ENCODE measurements at regions not wholly inside any gene's neighbourhood (a gene's known extent, or its start where the extent isn't known, plus 50 kb on each side); places are given as distances from the start of the nearest gene placed in this dataset.
"Not testable (repeated sequence)": the region's sequence is repeated elsewhere in the genome, so short reads cannot be mapped to it uniquely, and the experiment has no call there.

GRCh38 chr15:92796161-92796611 lies 103.9 kb upstream of the CHD2 start:
- TF ChIP-seq POLR2A (IDR thresholded peaks at IDR 0.05): no peak
- no peak for TF ChIP-seq CTCF (IDR thresholded peaks at IDR 0.05)
- Histone ChIP-seq H3K27ac (no peak overlapping the region), H3K27me3 (no peaks in the 10 kb centered on the region), H3K36me3 (replicated peaks in 1 of 2; ENCODE audit: insufficient read depth in 1 of 2, low read depth in 2 of 2) (no peaks in the 10 kb centered on the region), H3K4me3 (no peak overlapping the region), H3K9me3 (no peaks in the 10 kb centered on the region), H3K4me1 (peaks cover 4% of the 10 kb centered on the region)
- 67 to 92% methylated on average over 1 of the region's 1 CpG for WGBS, 2 donors
- no peak for DNase-seq
- no peak for ATAC-seq
- intact Hi-C loops (cut with DNase I): loop anchor here (10.0 kb wide), 2 partner anchors 129 to 229 kb away; no protein-coding TSS in a partner anchor

- DNase-seq: peak; percentile 37 to 84 (median 52)
- intact Hi-C loops (cut with DNase I): loop anchor here (10.0 kb wide), 2 partner anchors 127 to 227 kb away; no protein-coding TSS in a partner anchor
These were observed 102.7 kb upstream of the CHD2 start for GRCh38 chr15:92797168-92798052.

GRCh38 chr15:92800013-92800412 lies 100.1 kb upstream of the CHD2 start:
- 91 to 100% methylated on average over 2 of the region's 2 CpGs for WGBS, 2 donors
- DNase-seq: no peak
- no peak for ATAC-seq
- Histone ChIP-seq H3K9me3 (no peaks in the 10 kb centered on the region), H3K4me1 (peaks cover 22% of the 10 kb centered on the region), H3K27me3 (no peaks in the 10 kb centered on the region), H3K36me3 (replicated peaks in 1 of 2; ENCODE audit: insufficient read depth in 1 of 2, low read depth in 2 of 2) (no peaks in the 10 kb centered on the region), H3K27ac (no peak overlapping the region), H3K4me3 (no peak overlapping the region)
- TF ChIP-seq CTCF (IDR thresholded peaks at IDR 0.05): no peak
- no peak for TF ChIP-seq POLR2A (IDR thresholded peaks at IDR 0.05)
- intact Hi-C loops (cut with DNase I): no loop called here

More at GRCh38 chr15:92797168-92798052, 102.7 kb upstream of the CHD2 start:
- Histone ChIP-seq H3K4me3 (no peak overlapping the region), H3K36me3 (replicated peaks in 1 of 2; ENCODE audit: insufficient read depth in 1 of 2, low read depth in 2 of 2) (no peaks in the 10 kb centered on the region), H3K27me3 (no peaks in the 10 kb centered on the region), H3K9me3 (no peaks in the 10 kb centered on the region), H3K4me1 (peaks cover 4% of the 10 kb centered on the region), H3K27ac (peak overlapping the region in 2 of 4 donors; percentile 15 to 44)
- WGBS, 2 donors: 55 to 61% methylated on average over 12 of the region's 12 CpGs
- ATAC-seq: peak; percentile 92
- TF ChIP-seq POLR2A (IDR thresholded peaks at IDR 0.05): no peak
- peak; percentile 45 to 90 (median 84) for TF ChIP-seq CTCF (IDR thresholded peaks at IDR 0.05)

GRCh38 chr15:92800416-92801055 lies 99.6 kb upstream of the CHD2 start:
- intact Hi-C loops (cut with DNase I); H3K27me3 ChIP-seq; ATAC-seq; H3K9me3 ChIP-seq; H3K36me3 ChIP-seq (replicated peaks in 1 of 2; ENCODE audit: insufficient read depth in 1 of 2, low read depth in 2 of 2); H3K27ac ChIP-seq; H3K4me3 ChIP-seq; DNase-seq: not testable (repeated sequence)
- WGBS, 2 donors: 94 to 95% methylated on average over 12 of the region's 12 CpGs
- peaks cover 22% of the 10 kb centered on the region for H3K4me1 ChIP-seq

GRCh38 chr15:92801056-92801773 lies 98.9 kb upstream of the CHD2 start:
- 90 to 92% methylated on average over 13 of the region's 13 CpGs for WGBS, 2 donors
- H3K9me3 ChIP-seq; H3K27me3 ChIP-seq; intact Hi-C loops (cut with DNase I); ATAC-seq; H3K4me3 ChIP-seq; H3K36me3 ChIP-seq (replicated peaks in 1 of 2; ENCODE audit: insufficient read depth in 1 of 2, low read depth in 2 of 2): not testable (repeated sequence)
- peaks cover 22% of the 10 kb centered on the region for H3K4me1 ChIP-seq
- H3K27ac ChIP-seq: peak overlapping the region in 1 of 4 donors; percentile 34
- DNase-seq: peak in 1 of 4 donors; percentile 19
